ENCODE measurements at regions not wholly inside any gene's neighbourhood (a gene's known extent, or its start where the extent isn't known, plus 50 kb on each side); places are given as distances from the start of the nearest gene placed in this dataset.
A peak's percentile ranks its signal among the peaks of the same experiment; 100 is the strongest.
"Not testable (repeated sequence)": the region's sequence is repeated elsewhere in the genome, so short reads cannot be mapped to it uniquely, and the experiment has no call there.

DNA sequence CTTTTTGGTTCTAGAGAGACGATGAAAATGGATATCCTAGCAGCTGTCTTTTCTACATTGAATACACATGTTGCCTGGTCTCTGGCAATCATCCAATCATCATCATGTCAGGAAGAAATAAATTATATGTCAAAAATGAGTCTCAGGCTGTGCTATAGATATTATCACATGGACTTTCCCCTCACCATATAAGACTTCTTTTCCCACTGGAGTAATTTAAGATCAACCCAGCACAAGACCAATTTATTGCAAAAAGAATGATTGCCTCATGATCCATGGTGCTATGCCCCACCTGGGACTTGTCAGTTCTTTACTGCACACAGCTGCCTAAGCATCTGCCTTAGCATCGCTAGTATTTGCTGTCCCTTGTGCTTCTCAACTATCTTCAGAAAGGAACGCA, 783.7 kb upstream of the TMEFF2 start:
- DNase-seq: peak; percentile 17 to 50

- no peak for DNase-seq
Observed at GRCh38 chr2:192971981-192972380, 777.2 kb upstream of the TMEFF2 start.

GRCh38 chr2:192969055-192969454, 774.3 kb upstream of the TMEFF2 start:
- DNase-seq: no peak

- DNase-seq: no peak
Observed at GRCh38 chr2:192960945-192961344, 766.2 kb upstream of the TMEFF2 start.

DNA sequence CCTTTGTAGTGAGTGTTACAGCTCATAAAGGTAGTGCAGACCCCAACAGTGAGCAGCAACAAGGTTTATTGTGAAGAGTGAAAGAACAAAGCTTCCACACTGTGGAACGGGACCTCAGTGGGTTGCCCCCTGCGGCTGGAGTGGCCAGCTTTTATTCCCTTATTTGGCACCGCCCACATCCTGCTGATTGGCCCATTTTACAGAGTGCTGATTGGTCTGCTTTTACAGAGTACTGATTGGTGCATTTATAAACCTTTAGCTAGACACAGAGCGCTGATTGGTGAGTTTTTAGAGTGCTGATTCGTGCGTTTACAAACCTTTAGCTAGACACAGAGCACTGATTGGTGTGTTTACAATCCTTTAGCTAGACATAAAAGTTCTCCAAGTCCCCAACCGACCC, 763.9 kb upstream of the TMEFF2 start:
- not testable (repeated sequence) for DNase-seq

- no peak for DNase-seq
Observed at GRCh38 chr2:192957425-192957824, 762.7 kb upstream of the TMEFF2 start.

DNA sequence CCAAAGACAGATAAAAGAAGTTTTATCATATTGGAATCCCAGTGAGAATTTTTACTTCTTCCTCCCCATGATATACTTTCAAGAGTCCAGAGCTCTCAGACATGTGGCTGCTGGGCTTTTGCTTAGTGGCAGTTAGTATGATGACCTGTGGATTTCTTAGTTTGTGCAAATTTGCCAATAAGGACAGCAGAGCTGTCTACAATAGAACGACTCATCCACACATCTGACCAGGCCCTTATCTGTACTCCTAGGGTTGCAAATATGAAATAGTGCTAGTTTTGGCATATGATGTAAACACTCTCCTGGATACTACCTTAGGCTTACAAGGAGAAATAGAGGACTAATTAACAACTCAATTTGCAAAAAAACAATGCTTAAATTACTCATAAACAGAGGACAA, 758.4 kb upstream of the TMEFF2 start:
- DNase-seq: no peak

DNA sequence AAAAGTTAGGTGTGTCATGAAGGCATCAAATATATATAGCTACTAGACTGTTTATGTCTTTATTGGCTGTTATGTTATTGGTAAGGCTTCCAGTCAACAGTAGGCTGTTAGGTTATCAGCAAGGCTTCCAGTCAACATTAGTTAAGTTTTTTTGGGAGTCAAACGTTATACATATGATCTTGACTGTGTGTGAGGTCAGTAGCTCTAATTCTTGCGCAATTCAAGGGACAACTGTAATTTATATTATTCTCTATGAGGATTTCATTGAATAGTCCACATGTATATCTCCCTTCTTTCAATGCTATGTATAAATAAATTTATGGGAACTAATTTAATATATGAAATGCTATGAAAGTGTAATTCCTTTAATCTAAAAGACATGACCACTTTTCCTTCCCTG, 757.5 kb upstream of the TMEFF2 start:
- no peak for DNase-seq

DNA sequence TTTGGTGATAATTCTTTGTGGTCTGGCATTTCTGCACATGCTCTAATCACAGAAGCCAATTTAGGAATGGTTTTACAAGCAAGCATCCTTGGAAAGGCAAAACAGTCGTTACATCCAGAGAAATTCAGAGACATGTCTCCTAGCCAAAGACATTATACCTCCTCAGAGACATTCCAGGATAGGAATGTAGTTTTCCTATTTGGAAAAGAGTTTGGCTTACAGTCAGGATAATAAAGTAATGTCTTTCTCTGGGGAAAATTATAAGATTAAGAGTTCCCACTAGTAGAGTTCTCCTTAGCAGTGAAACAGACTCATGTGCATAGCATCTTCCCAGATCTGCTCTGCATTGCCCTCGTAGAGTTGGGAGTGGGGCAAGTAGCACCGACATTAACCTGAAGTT, 753.6 kb upstream of the TMEFF2 start:
- DNase-seq: no peak

DNA sequence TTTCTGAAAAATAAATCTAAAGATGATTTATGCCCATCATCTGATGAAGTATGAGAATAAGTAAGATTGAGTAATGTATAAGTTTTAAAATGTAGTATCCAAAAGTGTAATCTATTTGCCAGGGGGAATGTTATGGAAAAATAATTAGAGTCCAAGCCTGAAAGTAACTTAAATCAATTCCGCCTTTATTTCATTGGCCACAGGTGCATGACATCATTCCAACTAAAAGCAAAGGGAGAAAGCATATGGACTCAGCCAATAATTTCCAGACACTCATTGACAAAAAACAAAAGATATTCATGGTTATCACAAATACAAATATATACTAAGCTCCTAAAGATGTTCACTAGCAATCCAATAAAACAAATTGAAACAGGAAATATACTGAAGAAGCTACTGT, 752.6 kb upstream of the TMEFF2 start:
- DNase-seq: no peak

DNA sequence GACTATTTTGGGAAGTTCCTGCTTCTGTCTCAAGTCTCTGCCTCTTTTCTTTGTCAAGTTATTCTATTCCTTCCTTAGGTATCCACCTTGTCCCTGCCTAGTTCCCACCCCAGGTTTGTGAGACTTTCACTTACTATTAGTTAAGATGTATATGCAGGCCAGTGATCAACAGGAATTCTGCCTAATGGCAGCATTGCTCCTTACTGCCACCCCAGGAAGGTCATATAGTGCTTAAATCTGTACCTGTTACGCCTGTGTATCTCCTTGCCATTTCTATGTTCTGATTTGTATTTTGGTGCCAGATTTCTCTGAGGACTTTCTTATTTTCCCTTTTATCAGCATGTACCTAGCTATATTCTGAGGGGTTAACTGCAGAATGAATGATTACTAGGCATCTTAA, 746.0 kb upstream of the TMEFF2 start:
- DNase-seq: no peak

- no peak for DNase-seq
Observed at GRCh38 chr2:192932376-192932775, 737.6 kb upstream of the TMEFF2 start.

GRCh38 chr2:192921631-192922030, 726.9 kb upstream of the TMEFF2 start:
- not testable (repeated sequence) for DNase-seq

DNA sequence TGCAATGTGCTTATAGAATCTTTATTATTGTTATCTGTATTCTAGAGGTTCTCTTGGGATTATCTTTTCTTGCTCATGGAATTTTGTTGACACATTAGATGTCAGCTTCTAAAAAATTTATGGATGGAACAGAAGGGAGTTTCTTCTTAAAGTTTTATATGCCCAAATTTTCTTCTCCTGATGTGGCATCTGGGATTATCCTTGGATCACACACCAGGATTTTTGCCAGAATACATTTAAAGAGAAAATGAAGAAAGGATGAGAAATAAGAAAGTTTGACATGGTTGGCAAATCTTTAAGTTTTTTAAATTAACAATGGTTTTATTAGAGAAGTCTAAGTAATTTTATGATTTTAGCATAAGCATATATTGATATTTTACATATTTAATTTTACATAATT, 706.7 kb upstream of the TMEFF2 start:
- no peak for DNase-seq

DNA sequence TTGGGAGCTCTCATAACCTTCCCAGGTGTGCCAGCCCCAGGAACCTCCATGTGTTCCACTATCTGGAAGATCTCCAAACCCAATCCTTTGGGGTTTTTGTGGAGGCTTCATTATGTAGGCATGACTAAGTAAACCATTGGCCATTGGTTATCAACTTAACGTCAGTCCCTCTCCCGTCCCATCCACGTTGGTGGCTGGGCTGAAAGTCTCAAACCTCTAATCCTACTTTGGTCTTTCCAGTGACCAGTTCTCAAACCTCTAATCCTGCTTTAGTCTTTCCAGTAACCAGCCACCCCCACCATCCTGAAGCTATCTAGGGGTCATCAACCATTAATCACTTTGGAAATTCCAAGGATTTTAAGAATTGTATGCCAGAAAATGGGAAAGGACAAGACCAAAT, 704.7 kb upstream of the TMEFF2 start:
- no peak for DNase-seq

- DNase-seq: not testable (repeated sequence)
Observed at GRCh38 chr2:192893976-192894375, 699.2 kb upstream of the TMEFF2 start.

DNA sequence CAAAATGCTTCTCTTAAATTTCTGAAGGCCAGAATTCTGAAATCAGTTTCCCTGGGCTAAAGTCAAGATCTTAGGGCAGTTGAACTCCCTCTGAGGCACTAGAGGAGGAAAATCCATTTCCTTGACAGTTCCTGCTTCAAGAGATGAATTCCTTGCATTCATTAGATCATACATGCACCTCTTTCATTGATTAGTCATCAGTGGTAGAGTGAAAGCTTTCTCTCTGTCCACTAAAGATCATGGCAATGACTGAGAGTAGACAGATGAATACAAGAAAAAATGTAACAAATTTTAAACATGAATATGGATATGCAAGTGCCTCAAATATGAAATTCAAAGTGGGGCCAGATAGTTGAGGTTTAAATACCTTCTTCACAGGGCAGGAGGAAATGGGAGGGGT, 693.4 kb upstream of the TMEFF2 start:
- no peak for DNase-seq

DNA sequence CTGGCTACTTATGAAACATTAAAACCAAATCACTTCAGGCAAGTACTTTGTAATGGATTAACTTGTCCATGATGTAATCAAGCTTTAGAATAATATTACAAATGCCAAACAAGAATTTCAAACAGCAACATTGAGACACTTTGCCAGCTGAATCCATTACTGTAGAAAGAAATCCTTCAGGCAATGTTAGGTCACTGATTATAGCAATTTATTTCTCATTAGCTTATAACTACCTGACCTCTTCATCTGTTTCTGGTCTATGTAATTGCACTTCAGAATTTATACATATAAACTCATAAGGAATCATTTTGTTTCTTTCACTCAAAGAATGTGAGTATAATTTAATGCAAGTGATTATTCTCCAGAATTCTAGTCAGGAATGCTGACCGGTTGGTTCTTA, 692.6 kb upstream of the TMEFF2 start:
- DNase-seq: peak in 1 of 2 experiments; percentile 36

GRCh38 chr2:192886636-192887035, 691.9 kb upstream of the TMEFF2 start:
- DNase-seq: peak in 1 of 2 experiments; percentile 19

GRCh38 chr2:192885569-192886160, 690.9 kb upstream of the TMEFF2 start:
- peak in 1 of 2 experiments; percentile 62 for DNase-seq

- DNase-seq: no peak
Observed at GRCh38 chr2:192877159-192877558, 682.4 kb upstream of the TMEFF2 start.

DNA sequence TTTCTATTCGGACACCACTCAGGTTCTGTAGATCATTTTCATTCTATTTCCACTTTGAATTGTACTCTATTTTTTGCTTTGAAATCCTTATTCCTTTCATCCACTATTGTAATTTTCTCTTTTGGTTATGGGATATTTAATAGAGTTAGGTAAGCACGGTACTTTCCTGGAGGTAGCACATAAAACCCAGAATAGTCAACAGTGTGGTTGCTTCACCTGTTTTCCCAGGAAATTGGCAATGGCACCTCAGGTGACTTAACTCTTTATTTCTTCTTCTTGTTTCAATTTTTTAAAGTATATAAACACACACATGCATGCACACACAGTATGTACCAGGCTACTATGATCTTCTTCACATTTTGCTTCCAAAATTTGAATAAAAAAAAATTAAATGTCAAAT, 682.0 kb upstream of the TMEFF2 start:
- DNase-seq: no peak

GRCh38 chr2:192854706-192855105, 660.0 kb upstream of the TMEFF2 start:
- no peak for DNase-seq

DNA sequence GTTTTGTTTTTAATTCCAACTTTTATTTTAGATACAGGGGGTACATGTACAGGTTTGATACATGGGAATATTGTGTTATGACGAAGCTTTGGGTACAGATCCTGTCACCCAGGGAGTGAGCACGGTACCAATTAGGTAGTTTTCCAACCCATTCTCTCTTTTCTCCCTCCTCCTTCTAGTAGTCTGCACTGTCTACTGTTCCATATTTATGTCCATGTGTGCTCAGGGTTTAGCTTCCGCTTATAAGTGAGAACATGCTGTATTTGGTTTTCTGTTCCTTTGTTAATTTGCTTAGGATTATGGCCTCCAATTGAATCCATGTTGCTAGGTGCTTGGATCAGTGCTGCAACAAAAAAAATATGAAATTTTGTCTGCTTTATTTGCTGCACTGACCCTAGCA, 659.3 kb upstream of the TMEFF2 start:
- no peak for DNase-seq

DNA sequence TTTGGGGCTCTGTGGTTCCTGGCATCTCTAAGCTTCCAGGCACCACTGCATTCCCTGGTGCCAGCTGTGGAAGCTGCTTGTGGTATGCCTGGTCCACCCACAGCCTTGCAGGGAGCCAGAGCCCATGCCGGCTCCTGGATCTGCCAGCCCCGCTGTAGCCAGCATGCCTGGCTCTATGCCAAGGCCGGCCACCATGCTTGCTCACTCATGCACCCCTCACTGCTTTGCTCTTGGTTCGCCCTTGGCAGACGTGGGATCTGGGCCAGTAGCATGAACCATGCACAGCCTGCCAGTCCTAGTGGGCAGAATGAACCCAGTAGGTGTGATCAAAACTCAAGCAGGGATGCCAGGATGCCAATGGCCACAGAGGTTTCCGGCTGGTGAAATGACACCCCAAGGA, 634.2 kb upstream of the TMEFF2 start:
- no peak for DNase-seq

DNA sequence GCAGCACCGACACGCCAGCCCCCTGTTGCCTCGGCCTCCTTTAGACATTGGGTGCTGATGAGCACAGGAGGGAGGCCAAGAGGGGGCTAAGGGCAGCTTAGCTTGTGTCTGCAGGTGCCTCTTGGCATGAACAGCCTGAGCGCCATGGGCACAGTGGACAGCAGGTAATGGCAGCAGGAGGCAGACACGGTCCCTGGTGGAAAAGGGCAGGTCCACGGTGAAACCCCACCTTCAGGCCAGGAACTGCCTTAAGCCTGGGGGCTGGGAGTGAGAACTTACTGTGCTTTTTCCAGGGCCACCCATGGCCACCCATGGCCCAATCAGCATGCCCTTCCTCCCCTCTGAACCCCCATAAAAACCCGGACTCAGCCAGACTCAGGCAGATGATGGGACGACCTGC, 633.4 kb upstream of the TMEFF2 start:
- DNase-seq: no peak
